ENCODE measurements at regions not wholly inside any gene's neighbourhood (a gene's known extent, or its start where the extent isn't known, plus 50 kb on each side); places are given as distances from the start of the nearest gene placed in this dataset.

GRCh38 chr2:79453918-79454317 lies 58.9 kb upstream of the CTNNA2 start:
- ATAC-seq: no peak
- DNase-seq: no peak

- ATAC-seq: no peak
- no peak for DNase-seq
Measured at GRCh38 chr2:79452651-79453050, 60.2 kb upstream of the CTNNA2 start.

GRCh38 chr2:79447463-79447862 lies 65.4 kb upstream of the CTNNA2 start:
- ATAC-seq (no peak), DNase-seq (no peak)

- no peak for ATAC-seq
Measured at GRCh38 chr2:79446313-79446712, 66.5 kb upstream of the CTNNA2 start.

GRCh38 chr2:79437433-79438267 lies 75.2 kb upstream of the CTNNA2 start:
- no peak for ATAC-seq

More at GRCh38 chr2:79446313-79446712, 66.5 kb upstream of the CTNNA2 start:
- DNase-seq: no peak

GRCh38 chr2:79434362-79434761 lies 78.5 kb upstream of the CTNNA2 start:
- no peak for DNase-seq

More at GRCh38 chr2:79437433-79438267, 75.2 kb upstream of the CTNNA2 start:
- no peak for DNase-seq

GRCh38 chr2:79432731-79433146 lies 80.1 kb upstream of the CTNNA2 start:
- DNase-seq (no peak), ATAC-seq (no peak)

More at GRCh38 chr2:79434362-79434761, 78.5 kb upstream of the CTNNA2 start:
- ATAC-seq: peak; percentile 6

GRCh38 chr2:79428745-79429144 lies 84.1 kb upstream of the CTNNA2 start:
- no peak for DNase-seq
- no peak for ATAC-seq

GRCh38 chr2:79414690-79415089 lies 98.2 kb upstream of the CTNNA2 start:
- no peak for ATAC-seq
- no peak for DNase-seq

- ATAC-seq: no peak
- no peak for DNase-seq
Measured at GRCh38 chr2:79394485-79394859, 118.4 kb upstream of the CTNNA2 start.

- no peak for ATAC-seq
- DNase-seq: no peak
Measured at GRCh38 chr2:79393806-79394484, 118.9 kb upstream of the CTNNA2 start.

- ATAC-seq: no peak
- no peak for DNase-seq
Measured at GRCh38 chr2:79393107-79393685, 119.7 kb upstream of the CTNNA2 start.

- no peak for DNase-seq
- ATAC-seq: no peak
Measured at GRCh38 chr2:79389481-79389880, 123.4 kb upstream of the CTNNA2 start.

- no peak for DNase-seq
Measured at GRCh38 chr2:79388024-79388423, 124.8 kb upstream of the CTNNA2 start.

GRCh38 chr2:79387431-79387830 lies 125.4 kb upstream of the CTNNA2 start:
- no peak for ATAC-seq
- no peak for DNase-seq

More at GRCh38 chr2:79388024-79388423, 124.8 kb upstream of the CTNNA2 start:
- ATAC-seq: no peak

GRCh38 chr2:79383681-79384080 lies 129.2 kb upstream of the CTNNA2 start:
- DNase-seq (no peak), ATAC-seq (no peak)

GRCh38 chr2:79375817-79376216 lies 137.0 kb upstream of the CTNNA2 start:
- DNase-seq (no peak), ATAC-seq (no peak)

GRCh38 chr2:79373358-79374130 lies 139.3 kb upstream of the CTNNA2 start:
- ATAC-seq: no peak
- no peak for DNase-seq

- no peak for DNase-seq
- ATAC-seq: no peak
Measured at GRCh38 chr2:79370976-79371538, 141.8 kb upstream of the CTNNA2 start.

GRCh38 chr2:79369127-79369526 lies 143.7 kb upstream of the CTNNA2 start:
- ATAC-seq (no peak), DNase-seq (no peak)

GRCh38 chr2:79368116-79368630 lies 144.7 kb upstream of the CTNNA2 start:
- ATAC-seq (no peak), DNase-seq (no peak)

- ATAC-seq (no peak), DNase-seq (no peak)
Measured at GRCh38 chr2:79359419-79359818, 153.4 kb upstream of the CTNNA2 start.
